Adrenal gland (tissue), 9 donors: ENCODE measurements at regions not wholly inside any gene's neighbourhood (a gene's known extent, or its start where the extent isn't known, plus 50 kb on each side); places are given as distances from the start of the nearest gene placed in this dataset.

ENCODE experiments used
- DNase-seq, 7 donors: peaks; one replicate each; pipeline ENCODE4 v3.0.0-alpha.2; 2019 to 2020
- H3K27ac ChIP-seq, 5 donors: fragments of 200-600 bp; sonication (generic) in 4 of 5; 1 replicate in 3 of 5; 2 replicates in 2 of 5; pipeline versions ENCODE4 v1.5.1 to v1.8.0; 2016 to 2020; ENCODE audit warnings: mild to moderate bottlenecking in 1 of 5
- H3K27me3 ChIP-seq: fragments of 200-600 bp; 2 replicates; pipeline ENCODE4 v1.8.0; 2021
- H3K36me3 ChIP-seq, 2 donors: fragments of 200-600 bp; replicated peaks in 1 of 2; 1 replicate in 1 of 2; 2 replicates in 1 of 2; pipeline versions ENCODE4 v1.5.1 to v1.8.0; 2018 to 2022
- H3K4me1 ChIP-seq, 2 donors: fragments of 200-600 bp; replicated peaks in 1 of 2; 1 replicate in 1 of 2; 2 replicates in 1 of 2; pipeline versions ENCODE4 v1.5.1 to v1.8.0; 2018 to 2021
- H3K4me3 ChIP-seq, 4 donors: fragments of 200-600 bp; sonication (generic) in 3 of 4; one replicate each; pipeline ENCODE4 v1.5.1; 2016 to 2018
- H3K9me3 ChIP-seq, 3 donors: fragments of 200-600 bp; sonication (generic) in 1 of 3; replicated peaks in 1 of 3; 1 replicate in 2 of 3; 2 replicates in 1 of 3; pipeline versions ENCODE4 v1.5.1 to v1.8.0; 2016 to 2021
- POLR2A ChIP-seq, 2 donors: fragments of 450-650 bp; IDR thresholded peaks; one replicate each; pipeline ENCODE4 v1.6.1; 2017; ENCODE audit warnings: antibody characterized with exemption in 2 of 2, mild to moderate bottlenecking in 2 of 2, moderate library complexity in 1 of 2
- WGBS, 4 donors: extraction: QIAGEN DNeasy Blood & Tissue Kit in 2 of 4; methylation state at CpG; one replicate each; pipeline versions ENCODE4 v1.1.5 to v1.1.7; 2013 to 2017; 5-methylcytosine and 5-hydroxymethylcytosine counted together
- intact Hi-C, 2 donors: fragments of 100-400 bp; cut with DNase I; formaldehyde crosslinking; loops; one replicate each; pipeline versions ENCODE4 v1.14.1 to v1.15.0; 2022 to 2023
- TF ChIP-seq, protein P1 (sequence below), 6 experiments: fragments of 450-650 bp in 4 of 6; fragments of 200-600 bp in 2 of 6; sonication (generic) in 1 of 6; IDR thresholded peaks; 1 replicate in 5 of 6; 2 replicates in 1 of 6; pipeline versions ENCODE4 v1.5.1 to v1.8.0; 2016 to 2021; ENCODE audit warnings: antibody characterized with exemption in 6 of 6, mild to moderate bottlenecking in 2 of 6, moderate library complexity in 1 of 6
- donor health status: healthy with polysubstance abuse.
- donor health status: Bipolar disorder and iron deficiency.
- donor health status: DM: yes; HTN: yes; CAD: no.
- donor health status: DM: no; HTN: no; CAD: no.
- donor health status: DM: no; HTN: no; CAD: no.

DNA sequence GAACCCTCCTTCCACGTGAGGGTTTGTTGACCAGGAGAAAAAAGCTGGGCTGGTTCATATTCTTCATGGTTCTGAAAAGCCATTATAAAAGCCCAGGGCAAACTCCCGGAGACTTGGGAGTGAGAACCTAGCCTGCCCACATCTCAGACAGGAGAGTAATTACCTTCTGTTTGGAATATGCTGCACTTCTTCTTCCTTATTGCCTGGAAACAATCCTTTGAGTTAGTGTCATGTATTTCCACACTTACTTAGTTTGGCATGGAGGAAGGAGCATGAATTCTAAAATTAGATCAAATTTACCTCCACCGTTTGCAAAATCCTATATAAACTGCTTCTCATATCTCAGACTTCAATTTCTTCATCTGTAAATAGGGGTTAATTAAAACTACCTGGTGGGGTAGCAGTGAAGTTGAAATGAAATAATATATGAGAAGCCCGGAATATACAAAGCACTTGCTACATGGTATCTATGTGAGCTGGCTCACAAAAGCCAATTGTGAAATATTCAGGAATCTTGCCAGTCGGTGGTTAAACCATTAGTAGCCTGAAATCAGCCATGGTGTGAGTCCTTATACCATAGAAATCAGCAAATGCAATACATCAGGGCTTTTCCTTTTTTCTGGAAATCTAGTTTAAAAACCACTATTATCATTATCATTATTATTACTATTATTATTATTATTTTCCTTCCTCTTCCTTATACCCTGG is 140.0 kb upstream of the RAD23B start:
- Histone ChIP-seq H3K4me1 (no peaks in the 10 kb centered on the region), H3K27ac (no peak overlapping the region), H3K4me3 (no peak overlapping the region), H3K27me3 (no peaks in the 10 kb centered on the region), H3K36me3 (no peaks in the 10 kb centered on the region), H3K9me3 (no peaks in the 10 kb centered on the region)
- no peak for DNase-seq
- intact Hi-C loops = no loop called here
- no peak for TF ChIP-seq POLR2A (IDR thresholded peaks at IDR 0.05)
- TF ChIP-seq, protein P1, sequence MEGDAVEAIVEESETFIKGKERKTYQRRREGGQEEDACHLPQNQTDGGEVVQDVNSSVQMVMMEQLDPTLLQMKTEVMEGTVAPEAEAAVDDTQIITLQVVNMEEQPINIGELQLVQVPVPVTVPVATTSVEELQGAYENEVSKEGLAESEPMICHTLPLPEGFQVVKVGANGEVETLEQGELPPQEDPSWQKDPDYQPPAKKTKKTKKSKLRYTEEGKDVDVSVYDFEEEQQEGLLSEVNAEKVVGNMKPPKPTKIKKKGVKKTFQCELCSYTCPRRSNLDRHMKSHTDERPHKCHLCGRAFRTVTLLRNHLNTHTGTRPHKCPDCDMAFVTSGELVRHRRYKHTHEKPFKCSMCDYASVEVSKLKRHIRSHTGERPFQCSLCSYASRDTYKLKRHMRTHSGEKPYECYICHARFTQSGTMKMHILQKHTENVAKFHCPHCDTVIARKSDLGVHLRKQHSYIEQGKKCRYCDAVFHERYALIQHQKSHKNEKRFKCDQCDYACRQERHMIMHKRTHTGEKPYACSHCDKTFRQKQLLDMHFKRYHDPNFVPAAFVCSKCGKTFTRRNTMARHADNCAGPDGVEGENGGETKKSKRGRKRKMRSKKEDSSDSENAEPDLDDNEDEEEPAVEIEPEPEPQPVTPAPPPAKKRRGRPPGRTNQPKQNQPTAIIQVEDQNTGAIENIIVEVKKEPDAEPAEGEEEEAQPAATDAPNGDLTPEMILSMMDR (IDR thresholded peaks at IDR 0.05) = no peak
- WGBS, 4 donors = 57 to 79% (median 66%) methylated on average over 5 of the region's 5 CpGs

DNA sequence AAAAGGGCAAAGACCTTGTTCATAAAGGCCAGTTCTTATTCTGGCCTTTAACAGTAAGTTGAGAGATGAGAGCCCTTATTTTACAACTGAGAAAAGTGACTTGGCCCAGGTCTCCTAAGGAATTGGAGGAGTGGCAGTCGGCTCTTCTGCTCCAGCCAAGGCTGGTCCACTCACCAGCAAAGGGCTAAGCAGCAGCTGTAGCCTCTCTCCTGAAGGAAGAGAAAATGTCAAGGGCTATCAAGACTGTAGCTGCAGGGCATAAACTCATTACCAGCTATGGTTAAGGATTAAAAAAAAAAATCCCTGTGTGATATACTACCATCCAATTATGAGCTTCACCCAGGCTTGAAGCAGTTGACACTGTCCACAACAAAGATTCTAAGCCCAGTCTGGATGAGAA is 138.6 kb upstream of the RAD23B start:
- TF ChIP-seq, protein P1 (IDR thresholded peaks at IDR 0.05) = no peak
- no peak for TF ChIP-seq POLR2A (IDR thresholded peaks at IDR 0.05)
- Histone ChIP-seq H3K27me3 (no peaks in the 10 kb centered on the region), H3K9me3 (no peaks in the 10 kb centered on the region), H3K4me3 (no peak overlapping the region), H3K4me1 (no peaks in the 10 kb centered on the region), H3K27ac (no peak overlapping the region), H3K36me3 (no peaks in the 10 kb centered on the region)
- 38 to 55% (median 42%) methylated on average over 1 of the region's 1 CpG for WGBS, 4 donors
- DNase-seq = no peak
- intact Hi-C loops = no loop called here

DNA sequence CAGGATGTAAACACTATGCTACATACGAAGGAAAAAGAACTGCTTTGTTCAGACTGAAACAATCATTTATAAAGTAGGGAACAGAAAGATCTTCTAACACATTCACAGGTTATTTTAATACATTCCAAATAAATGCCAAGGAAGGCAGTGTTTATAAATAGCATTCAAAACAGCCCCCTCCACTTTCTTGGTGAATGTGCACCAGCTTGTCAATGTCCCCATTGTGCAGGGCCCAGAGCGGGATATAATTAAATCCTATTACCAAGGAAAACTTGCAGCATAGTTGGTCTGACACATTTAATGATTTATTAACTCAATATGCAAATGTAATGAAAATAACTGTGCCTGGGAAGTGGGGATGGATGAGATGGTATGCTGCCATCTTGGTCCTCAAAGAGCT is 135.9 kb upstream of the RAD23B start:
- Histone ChIP-seq H3K4me1 (no peaks in the 10 kb centered on the region), H3K36me3 (no peaks in the 10 kb centered on the region), H3K9me3 (no peaks in the 10 kb centered on the region), H3K4me3 (no peak overlapping the region), H3K27ac (no peak overlapping the region), H3K27me3 (no peaks in the 10 kb centered on the region)
- intact Hi-C loops = no loop called here
- TF ChIP-seq POLR2A (IDR thresholded peaks at IDR 0.05) = no peak
- TF ChIP-seq, protein P1 (IDR thresholded peaks at IDR 0.05) = no peak
- no peak for DNase-seq
- WGBS, 4 donors = 75 to 90% (median 85%) methylated on average over 2 of the region's 2 CpGs

DNA sequence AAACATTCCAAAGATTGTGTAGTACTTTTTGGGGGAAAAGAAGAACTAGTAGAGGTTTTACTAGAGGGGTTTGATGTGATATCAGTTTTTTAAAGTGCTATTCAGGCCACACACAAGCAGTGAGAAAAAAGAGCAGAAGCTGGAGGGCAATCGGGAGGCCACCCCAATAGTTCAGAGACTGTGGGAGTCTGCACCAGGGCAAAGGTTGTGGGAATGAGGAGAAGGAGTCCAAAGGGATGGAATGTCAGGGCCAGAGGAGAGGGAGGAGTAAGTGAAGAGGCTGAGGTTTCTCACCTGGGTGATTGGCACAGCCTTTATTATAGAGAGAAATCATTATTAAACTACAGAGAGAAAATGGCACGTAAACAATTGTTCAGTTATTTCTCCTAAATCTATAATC is 134.9 kb upstream of the RAD23B start:
- Histone ChIP-seq H3K36me3 (no peaks in the 10 kb centered on the region), H3K9me3 (no peaks in the 10 kb centered on the region), H3K27ac (no peak overlapping the region), H3K4me1 (no peaks in the 10 kb centered on the region), H3K4me3 (no peak overlapping the region), H3K27me3 (no peaks in the 10 kb centered on the region)
- intact Hi-C loops = no loop called here
- 81 to 94% (median 84%) methylated on average over 2 of the region's 2 CpGs for WGBS, 4 donors
- TF ChIP-seq, protein P1 (IDR thresholded peaks at IDR 0.05) = no peak
- TF ChIP-seq POLR2A (IDR thresholded peaks at IDR 0.05) = no peak
- DNase-seq = no peak
